HL-60/S4 treated with phorbol 12-myristate 13-acetate at 8.2 ng/mL for 4 days and 3 days (cell line): ENCODE measurements at regions not wholly inside any gene's neighbourhood (a gene's known extent, or its start where the extent isn't known, plus 50 kb on each side); places are given as distances from the start of the nearest gene placed in this dataset.

Experiments used
- in situ Hi-C: fragments of 300-500 bp; cut with MboI; formaldehyde crosslinking; loops from 2 replicates; pipeline ENCODE4 v1.15.0; 2022; ENCODE audit warnings: low sequenced_read_pairs

DNA sequence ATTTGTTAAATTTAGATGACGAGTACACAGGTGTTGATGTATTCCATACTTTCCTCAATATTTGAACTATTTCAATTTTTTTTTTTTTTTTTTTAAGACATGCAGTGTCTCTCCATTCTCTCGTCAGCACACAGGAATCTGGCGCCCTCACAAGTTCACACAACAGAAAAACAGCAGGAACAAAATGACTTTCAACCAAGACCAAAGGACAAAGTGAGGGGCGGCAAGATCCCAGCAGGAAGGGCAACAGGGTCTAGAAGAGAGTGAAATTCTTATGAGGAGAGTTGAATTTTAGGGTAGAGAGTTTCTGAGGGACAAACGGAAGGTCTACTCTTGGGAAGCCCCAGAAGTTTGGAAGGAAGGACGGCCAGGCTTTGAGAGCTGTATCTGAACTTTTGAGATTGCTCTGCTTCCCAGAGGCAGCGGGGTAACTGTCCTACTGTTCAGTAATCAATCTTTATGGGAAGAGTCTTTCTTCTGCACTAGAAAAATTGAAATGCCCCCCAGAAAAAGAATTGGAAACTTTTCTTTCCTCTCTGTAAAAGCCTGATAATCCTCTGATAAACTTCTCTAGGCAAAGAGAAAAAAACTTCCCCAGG, 760.2 kb downstream of the RAB28 start:
- in situ Hi-C loops = no loop called here

DNA sequence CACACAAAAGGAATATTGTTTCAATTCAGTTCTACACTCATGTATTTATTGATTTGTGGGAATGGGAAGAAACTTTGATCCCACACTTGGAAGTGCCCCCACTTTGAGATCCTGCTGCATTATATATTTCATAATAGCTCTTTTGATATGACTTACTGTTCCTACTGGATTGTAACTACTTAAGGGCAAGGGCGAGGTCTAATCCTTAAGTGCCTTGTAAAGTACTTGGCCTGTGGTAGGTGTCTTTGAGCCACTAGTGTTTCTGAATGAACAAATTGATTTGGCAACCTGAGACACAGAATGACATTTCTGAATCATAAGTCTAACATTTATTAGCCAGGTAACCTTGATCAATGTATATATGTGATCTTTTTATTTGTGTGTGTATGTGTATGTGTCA, 767.2 kb downstream of the RAB28 start:
- in situ Hi-C loops = no loop called here

DNA sequence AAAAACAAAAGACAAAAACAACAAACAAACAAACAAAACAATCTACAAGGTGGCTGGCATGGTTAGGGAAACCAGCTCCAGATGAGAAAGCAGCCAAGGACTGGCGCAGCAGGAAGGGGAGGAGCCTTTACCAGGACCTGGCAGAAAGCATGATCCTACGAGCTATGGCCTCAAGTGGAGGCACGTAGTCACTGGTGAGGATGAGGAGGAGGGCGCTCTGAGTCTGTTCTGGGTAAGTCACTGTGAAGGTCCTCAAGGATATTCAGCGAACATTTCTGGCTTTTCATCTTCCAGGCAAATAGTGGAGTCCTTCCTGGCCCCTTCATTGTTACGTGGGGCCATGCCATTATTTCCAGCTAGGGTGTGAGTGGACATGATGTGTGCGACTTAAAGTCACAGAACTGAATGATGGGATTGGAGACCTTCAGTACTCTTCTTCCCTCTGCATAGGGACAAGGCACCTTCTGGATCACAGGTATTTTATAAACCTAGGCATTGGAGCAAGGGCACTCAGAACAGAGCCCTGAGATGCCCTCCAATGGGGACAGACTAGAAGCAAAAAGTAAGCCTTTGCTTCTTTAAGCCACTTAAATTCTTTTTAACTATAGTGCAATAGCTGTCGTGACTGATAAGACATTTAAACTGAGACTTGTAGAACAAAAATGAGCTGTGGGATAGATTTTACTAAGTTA, 771.3 kb downstream of the RAB28 start:
- in situ Hi-C loops = no loop called here

DNA sequence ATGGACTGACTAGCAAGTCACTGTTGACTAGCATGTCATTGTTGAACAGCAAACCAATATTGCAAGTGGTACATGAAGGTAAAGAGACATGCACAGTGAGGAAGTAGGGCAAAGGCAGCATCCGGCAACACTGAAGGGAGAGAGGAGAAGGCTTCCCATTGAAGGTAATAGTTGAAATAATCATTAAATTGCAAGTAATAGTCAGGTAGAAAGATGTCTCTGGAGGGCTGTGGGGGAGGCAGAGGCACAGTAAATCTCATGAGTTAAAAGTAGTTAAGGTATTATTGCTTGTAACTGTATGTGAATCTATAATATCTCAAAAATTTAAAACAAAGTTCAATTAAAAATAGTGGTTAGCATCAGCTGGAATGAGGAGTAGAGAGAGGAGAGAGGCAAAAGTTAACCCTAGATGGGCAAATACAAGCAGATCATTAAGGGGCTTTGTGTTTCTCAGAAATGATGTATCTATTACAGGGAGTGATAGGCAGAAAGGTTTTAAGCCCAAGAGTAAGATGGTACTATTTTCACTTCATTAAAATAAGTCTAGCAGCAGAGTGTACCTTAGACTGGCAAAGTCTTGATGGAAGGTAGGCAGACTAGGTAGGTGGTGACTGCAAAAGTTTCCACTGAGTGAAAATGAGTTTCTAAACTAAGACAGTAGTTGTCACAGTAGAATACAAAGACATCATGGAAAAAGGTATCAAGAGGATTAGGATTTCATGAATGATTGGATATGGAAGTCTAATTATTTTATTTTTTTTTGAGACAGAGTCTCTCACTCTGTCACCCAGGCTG, 776.6 kb downstream of the RAB28 start:
- in situ Hi-C loops = no loop called here

DNA sequence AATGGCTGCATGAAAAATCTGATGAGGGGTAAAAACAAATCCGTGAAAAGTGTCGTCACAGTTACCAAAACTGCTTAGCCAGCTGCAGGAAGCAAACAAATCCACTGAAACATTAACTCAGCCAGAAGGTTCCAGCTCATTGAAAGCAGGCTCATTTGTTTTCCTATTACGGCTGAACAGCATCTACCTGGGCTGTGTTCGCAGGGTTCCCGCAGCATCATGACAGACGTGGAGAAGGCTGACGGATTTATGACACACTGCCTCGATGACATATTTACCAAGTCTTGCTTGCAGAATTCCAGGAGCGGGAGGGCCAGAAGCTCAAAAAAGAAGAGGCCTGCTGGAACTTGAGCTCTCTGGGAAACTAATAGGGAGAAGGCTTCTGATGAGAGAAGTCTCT, 781.1 kb downstream of the RAB28 start:
- in situ Hi-C loops = no loop called here

DNA sequence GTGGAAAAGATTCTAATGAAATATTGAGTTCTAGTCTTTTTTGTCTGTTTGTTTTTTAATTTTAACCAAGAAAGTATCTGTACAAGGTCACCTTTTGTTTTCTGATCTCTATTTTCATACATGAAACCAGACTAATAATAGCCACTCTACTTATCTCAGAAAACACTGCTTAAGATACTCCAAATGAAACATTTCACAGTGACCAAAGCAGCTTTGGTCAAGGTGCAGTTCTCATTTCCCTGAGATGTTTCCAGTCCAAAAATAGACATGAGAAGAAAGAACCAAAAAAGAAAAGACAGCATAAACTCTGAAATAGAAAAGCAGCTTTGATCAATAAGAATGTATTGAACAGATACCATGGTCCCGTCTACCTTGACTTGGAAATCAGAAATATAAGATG, 782.8 kb downstream of the RAB28 start:
- in situ Hi-C loops = no loop called here

DNA sequence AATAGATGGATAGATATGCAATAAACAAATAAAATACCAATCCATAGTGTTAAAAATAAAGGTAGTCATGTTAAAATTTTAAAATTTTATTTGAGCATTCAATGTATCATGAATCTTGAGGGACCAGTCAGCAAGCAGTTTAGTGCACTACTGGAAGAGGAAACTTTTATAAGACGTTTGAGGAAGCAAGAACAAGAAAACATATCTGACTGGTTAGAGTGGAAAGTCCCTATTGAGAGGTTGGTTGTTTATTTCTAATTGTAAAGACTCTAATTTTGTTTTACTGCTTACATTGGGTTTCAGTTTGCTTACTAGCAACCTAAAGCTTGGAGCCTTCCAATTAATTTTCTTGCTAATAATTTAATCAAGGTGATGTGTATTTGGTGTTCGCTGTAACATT, 786.2 kb downstream of the RAB28 start:
- in situ Hi-C loops = no loop called here

DNA sequence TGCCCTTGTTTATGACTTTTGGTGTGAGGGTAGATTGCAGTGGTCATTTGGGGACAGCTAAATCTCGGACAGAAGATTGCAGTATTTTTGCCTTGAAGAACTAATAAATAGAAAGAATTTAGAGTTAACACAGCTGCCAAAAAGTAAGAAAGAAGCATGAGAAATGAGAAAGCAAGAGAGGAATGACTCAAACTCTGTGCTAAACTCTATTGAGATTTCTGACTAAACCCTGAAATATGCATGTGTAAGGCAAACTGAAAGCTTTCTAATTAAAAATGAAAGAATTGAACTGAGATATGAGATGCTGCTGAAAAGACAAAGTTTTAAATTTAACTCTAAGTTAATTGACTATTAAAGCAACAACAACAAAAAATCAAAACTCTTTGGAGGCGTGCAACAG, 791.3 kb downstream of the RAB28 start:
- in situ Hi-C loops = no loop called here

DNA sequence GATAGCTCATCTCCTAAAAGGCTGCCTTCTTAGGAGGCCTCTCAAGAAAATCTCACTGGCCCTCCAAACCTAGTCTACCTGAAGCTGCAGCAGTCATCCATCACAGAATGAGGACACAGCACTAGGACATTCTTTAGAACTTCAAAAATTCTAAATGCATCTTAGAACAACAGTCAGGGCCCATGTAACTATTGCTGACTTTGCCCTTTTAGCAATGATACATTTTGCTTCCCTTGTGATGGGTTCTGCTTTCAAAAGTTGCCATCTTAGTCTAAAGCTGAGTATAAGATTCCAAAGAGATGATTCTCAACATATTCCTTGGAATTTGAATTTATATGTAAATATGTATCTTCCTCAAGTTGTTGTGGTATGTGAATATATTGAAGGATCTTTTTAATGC, 793.0 kb downstream of the RAB28 start:
- in situ Hi-C loops = no loop called here

DNA sequence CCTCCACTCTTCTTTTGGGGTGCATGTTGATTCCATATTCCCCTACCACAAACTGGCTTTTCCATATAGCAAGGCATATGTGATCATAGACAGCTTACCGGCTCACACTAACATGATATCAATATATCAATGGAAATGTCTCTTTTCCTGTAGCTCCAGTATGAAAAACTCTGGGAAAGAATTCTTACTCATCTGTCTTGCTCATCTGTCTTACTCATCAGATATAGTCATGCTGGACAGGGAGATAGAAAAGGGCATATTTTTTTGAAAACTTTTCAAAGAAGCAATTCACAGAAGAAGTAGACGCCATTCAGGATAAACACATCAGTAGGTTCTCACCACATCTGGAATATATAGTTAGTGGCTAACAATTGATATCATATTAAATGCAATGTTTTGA, 794.7 kb downstream of the RAB28 start:
- in situ Hi-C loops = no loop called here

DNA sequence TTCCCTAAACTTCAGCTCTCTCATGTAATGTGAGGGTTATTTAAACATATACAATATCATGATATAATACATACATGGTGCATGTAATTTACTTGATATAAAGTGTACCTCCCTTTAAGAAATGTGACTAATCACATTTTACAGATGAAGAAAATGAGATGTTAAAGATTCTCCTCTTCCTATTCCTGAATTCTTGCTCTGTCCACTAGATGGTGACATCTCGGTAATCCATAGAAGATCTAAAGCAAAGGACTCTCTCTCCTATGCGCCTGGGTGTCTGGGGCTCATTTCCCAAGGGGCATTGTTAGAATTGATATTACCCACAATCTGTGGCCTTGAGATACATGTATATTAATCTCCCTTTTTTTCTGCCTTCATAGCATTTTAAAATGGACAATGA, 804.9 kb downstream of the RAB28 start:
- in situ Hi-C loops = no loop called here

DNA sequence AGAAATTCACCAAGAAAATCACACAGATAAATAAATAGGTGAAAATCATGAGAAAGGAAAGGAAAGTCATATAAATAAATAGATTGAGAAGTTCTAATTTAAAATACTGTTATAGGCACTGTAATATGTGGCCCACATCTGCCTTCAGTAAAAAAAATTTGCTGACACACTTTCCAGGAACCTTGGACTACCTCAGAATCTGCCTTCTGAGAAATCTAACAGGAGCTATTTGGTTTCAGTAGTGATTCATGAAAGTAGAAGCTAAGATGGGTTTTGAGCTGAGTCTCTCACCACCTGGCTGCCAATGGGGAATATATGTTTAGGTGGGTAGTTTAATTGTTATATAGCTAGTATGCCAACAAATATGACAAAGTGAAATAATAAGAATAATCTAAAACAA, 810.0 kb downstream of the RAB28 start:
- in situ Hi-C loops = no loop called here

DNA sequence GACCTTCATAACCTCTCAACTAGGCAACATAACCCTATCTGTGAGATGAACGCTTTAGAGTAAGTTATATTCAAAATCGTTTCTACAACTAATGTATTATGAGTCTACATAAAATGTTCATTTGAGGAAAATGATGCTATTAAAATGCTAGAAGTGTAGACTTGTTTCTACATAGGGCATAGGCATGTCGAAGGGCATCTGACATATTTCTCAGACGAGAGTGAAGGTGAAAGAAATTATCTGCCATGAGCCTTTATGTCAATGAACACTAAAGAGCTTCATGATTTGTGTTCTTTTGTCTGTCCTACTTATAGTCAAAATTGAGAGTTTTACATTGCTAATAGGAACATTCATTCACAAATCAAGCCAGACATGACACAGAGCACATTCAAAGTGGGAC, 811.8 kb downstream of the RAB28 start:
- in situ Hi-C loops = no loop called here

DNA sequence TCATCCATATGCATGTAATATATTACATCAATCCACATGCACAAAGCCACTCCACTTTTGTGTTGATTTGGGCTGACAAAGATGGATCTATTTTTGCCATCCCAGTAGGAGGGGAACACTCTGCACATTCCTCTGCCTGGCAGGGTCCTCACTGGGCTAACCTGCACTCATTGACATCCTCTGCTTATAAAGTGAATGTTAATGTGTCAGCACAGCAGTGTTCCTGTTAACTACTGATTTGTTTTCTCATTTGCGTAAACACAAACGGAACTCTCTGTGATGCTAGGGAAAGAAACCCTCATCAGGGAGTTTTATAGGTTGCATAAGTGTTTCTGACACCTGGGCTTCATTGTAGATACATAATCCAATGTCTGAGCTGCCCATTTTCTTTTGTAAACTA, 826.0 kb downstream of the RAB28 start:
- in situ Hi-C loops = no loop called here

DNA sequence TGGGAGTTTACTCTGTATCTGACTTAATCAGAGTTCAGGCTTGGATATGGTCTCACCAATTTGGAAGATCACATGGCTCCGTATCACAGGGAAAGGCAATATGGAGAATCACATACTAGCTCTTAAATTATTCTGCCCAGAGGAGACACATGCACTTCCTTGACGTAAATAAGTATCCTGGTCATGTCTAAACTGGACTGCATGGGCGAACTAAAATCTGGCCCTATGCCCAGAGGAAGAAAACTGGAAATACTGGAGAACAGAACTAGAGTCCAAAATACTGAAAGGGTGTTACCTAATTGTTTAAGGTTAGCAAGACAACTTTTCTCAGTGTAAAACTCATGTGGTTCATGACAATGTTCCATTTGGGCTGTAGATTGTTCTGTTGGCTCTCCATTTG, 832.3 kb downstream of the RAB28 start:
- in situ Hi-C loops = no loop called here

DNA sequence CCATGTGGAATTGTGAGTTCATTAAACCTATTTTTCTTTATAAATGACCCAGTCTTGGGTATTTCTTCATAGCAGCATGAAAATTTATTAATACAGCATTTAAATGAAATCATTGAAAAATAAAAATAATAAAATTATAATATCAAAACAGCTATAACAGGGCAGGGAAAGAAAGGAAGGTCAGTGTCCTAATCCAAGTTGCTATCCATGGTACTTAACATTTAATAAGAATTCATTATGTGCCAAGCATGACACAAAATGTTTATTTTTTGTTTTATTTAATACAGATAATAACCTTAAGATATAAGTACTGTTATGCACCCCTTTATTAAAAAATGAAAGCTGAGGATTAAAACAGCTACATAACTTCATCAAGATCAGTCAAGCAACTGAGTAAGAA, 838.4 kb downstream of the RAB28 start:
- in situ Hi-C loops = no loop called here

DNA sequence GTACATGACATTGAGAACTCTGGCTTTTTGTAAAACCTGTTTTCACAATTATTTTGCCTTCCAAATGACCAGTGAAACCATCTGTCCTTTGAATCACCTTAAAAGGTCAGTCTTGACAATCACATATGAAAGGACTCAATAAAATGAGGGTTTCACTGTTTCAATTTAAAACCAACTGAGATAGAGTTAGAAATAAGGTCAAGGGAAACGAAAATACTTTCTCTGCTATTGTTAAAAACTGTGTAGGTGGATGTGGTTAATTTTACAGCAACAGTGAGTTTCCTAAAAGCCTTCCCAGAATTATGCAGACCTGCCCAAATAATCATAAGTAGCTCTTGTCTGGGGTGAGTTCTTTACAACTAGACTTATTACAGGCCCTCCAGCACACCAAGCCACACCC, 839.9 kb downstream of the RAB28 start:
- in situ Hi-C loops = no loop called here

DNA sequence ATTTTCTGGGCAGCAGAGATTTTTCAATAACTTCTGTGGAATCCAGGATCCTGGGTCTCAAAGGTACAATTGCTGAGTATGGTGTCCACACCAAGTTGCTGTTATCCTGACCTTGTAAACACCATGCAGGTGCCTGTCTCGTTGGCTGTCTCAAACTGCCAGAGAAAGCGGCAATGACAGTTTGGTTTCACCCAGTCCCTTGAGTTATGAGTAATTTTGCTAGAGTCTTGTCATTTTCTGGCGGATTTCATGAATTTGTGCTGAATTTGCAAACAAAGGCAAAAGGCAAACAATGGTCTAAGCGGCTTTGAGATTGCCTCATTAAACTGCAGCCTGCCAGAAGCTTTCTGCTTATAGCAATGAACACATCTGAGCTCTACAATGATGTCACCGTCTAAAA, 847.9 kb downstream of the RAB28 start:
- in situ Hi-C loops = no loop called here

DNA sequence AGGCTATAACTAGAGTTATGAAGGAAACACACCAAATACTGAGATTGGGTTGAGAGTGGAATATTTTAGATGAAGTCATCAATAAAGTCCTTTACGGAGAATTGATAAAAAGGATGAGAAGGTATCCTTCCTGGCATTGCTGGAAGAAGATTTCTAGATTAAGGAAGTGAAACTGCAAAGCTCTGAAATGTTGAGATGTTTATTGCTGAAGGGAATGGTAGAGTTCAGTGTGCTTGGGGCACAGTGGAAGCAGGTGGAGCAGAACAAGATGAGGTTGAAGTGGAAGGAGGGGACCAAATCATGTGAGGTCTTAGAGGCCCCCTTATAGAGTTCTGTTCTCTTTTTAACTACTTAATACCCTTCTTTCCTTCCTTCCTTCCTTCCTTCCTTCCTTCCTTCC, 848.5 kb downstream of the RAB28 start:
- in situ Hi-C loops = no loop called here

DNA sequence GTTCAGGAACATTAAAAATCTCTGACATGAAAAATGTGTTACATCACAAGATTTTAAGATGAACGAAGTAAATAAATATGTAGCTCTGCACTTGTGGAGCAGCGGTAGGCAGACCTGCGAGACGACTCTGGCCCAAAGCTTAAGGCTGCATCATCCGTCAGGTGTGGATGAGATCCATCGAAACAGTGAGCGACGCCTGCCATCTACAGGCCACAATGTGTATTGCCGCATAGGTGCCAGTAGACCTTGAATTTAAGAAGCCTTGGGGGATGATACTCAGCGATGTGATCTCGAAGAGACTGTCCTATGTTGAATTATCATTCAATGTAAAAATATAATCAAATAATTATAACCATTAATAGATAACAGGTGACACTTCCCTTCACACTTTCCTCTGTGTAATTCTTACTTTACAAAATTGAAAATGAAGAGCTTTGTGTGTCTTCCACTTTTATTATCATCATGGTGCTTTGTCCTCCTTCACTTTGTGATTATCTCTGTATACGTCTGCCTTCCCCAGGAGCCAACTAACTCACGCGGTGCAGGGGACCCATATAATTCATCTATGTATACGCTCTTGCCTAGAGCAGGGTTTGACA, 851.0 kb downstream of the RAB28 start:
- in situ Hi-C loops = no loop called here

DNA sequence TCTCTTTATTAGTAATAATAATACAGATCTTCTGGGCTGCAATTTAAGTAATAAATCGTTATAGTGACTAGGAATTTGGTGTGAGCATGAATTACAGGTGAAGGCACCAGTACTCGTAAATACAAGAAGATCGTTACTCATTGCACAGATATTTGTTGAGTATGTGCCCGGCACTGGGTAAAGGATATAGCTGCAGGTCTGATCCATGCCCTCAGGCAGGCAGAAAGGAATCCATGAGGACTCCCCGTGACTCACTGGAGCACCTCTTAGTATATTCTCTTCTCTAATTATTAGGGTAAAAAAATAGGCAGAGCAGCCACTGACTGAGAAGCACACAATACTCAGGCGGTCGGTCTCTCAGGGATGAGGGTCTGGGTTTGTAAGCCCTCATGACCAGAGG, 868.3 kb downstream of the RAB28 start:
- in situ Hi-C loops = no loop called here

DNA sequence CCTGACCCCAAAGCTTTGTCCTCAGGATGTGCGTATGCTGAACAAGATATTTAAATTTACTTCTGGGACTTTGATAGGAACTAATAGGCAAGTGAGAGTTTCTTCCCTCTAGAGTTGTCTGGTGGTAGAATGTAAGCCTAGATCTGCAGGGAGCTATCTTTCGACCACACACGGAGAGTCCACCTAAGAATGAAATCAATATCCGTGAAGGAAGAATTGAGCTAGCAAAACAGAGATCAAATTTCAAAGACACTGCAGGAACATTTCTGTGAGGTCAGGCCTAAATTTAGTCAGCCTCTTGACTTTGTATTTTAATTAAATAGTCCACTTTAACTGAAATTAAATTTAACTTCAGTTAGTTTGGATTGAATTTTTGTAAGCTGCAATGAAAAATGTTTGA, 871.3 kb downstream of the RAB28 start:
- in situ Hi-C loops = no loop called here
